SK-N-MC (cell line): ENCODE measurements at regions not wholly inside any gene's neighbourhood (a gene's known extent, or its start where the extent isn't known, plus 50 kb on each side); places are given as distances from the start of the nearest gene placed in this dataset.

ENCODE experiments used
- EZH2 ChIP-seq: fragments of 200-600 bp; sonication (generic); IDR thresholded peaks from one replicate; pipeline ENCODE4 v1.6.1; 2017; ENCODE audit warnings: antibody characterized with exemption
- POLR2AphosphoS5 ChIP-seq: IDR thresholded peaks from 2 replicates; pipeline ENCODE4 v1.6.1; 2012; ENCODE audit warnings: mild to moderate bottlenecking, low read depth, low read length, borderline replicate concordance

DNA sequence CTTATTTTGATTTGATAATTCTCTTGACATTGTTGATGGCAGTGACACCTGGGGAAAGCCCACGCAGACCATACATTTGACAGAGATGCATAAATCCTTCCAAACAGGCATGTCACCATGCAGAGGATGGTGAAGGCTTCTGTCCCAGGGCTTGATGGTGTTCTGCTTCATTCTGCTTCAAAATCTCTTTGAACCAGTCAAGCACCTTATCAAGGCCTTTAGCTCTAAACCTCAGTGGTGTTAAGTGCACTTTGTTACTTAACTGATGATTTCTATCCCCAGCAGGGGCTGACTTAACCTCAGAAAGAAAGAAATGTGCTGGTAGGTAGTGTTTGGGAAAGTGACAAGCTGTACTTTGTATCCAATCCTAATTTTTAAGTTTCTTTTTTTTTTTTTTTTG, 81.1 kb downstream of the RRAGC start:
- TF ChIP-seq EZH2, result no peak
- no peak for TF ChIP-seq POLR2AphosphoS5
